ENCODE measurements at regions not wholly inside any gene's neighbourhood (a gene's known extent, or its start where the extent isn't known, plus 50 kb on each side); places are given as distances from the start of the nearest gene placed in this dataset.

DNA sequence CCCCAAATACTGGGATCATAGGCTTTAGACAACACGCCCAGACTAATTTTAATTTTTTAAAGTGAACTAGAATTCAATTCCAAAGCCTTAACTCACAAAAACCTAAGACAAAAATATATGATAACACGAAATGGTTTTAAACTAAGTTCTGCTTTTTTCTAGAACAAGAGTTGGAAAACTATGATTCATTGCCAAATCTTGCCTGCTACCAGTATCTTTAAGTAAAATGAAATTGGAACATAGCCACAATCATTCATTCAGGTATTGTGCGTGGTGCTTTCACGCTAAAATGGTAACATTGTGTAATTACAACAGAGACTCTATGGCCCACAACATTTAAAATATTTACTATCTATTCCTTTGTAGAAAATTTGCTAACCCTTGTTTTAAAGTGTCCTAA is 488.0 kb upstream of the ZNF385D start:
- no peak for DNase-seq (ENCODE audit: low read depth, low spot score)
- CTCF ChIA-PET: no interaction called here
- TF ChIP-seq CTCF (IDR thresholded peaks at IDR 0.05; ENCODE audit: insufficient read depth, low read length, missing control alignments): no peak
- POLR2A ChIA-PET: no interaction called here
- H3K4me3 ChIP-seq (ENCODE audit: low read depth, low read length): no peak overlapping the region

DNA sequence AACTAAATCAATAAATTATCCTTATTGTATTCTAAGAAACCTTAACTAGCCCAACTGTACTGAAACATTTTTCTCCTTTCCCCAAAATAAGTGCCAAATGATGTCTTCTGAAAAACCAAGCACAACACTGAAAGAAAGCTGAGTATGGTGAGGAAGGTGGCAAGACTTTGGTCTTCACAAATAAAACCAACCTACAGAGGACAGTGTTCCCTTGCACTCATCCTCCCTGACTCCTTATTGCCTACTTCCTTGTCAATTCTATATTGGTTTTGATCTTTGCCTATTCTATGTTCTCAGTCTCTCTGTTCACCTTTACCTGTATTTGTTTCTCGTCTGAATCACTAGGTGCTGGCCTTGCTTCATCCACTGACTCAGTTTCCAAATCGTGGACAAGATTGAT is 490.1 kb upstream of the ZNF385D start:
- POLR2A ChIA-PET: no interaction called here
- CTCF ChIA-PET: no interaction called here
- no peak for TF ChIP-seq CTCF (IDR thresholded peaks at IDR 0.05; ENCODE audit: insufficient read depth, low read length, missing control alignments)
- no peak for DNase-seq (ENCODE audit: low read depth, low spot score)
- no peak overlapping the region for H3K4me3 ChIP-seq (ENCODE audit: low read depth, low read length)

DNA sequence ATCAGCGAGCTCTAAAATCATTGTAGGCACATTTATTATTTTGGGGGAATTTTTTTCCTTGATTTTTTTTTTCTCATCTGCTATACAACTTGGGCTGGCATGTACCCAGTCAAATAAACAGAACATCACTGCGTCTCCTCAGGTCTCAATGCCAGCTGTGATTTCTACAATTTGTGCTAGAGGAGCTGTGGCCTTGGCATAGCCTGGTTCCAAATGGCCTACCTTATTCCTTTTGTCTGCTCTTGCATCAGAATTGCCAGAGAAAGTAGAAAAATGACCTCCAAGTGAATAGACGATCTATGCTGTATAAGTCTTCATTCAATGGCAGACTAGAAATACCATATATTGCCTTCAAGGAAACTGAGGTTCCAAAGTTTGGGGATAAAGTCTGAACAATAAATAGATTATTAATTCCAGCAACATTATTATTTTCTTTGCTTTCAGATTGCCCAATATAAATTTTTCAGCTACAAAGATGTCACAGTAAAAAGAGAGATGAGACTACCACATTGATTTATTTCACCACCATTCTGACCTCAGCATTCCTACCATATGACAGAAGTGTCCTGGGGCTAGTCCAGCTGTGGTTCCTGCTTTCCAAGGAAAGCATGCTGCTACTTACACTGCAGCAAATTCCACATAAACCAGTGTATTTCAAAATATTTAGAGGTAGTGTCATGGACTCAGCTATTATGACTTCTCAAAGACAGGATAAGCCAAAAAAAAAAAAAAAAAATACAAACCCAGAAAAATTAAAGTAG is 493.9 kb upstream of the ZNF385D start:
- H3K4me3 ChIP-seq (ENCODE audit: low read depth, low read length): no peak overlapping the region
- no peak for TF ChIP-seq CTCF (IDR thresholded peaks at IDR 0.05; ENCODE audit: insufficient read depth, low read length, missing control alignments)
- DNase-seq (ENCODE audit: low read depth, low spot score): no peak
- CTCF ChIA-PET: no interaction called here
- POLR2A ChIA-PET: no interaction called here

DNA sequence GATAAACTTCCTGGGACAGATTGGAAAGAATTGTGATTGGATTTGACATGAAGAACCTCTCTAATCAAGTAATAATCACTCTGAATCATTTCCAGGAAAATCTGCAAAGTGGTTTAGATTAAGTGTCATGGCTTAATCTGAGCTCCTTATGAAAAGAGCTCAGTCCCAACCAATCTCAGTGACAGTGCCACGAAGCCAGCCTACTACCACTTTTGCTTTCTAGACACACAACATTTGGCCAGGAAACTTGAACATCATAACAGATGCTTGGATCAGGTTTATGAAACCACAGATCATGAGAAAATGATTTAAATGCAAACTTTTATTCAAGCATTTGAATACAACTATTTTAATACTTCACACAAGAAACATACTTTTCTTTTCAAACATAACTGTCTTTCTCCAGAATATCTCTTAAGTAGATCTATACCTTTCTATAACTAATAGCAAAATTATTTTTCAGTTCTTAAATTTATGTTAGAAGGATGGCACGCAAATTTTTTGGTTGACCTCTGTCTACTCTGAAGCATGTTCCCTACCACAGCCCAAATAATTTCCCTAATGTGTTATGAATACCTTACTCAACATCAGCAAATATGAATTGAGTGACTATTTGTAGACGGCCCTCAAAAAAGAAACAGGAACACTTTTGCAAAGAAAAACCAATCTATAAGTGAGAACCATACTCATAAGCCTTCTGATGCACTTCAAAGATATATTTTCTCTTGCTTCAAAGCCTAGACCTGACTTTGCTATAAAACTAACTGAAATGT is 495.0 kb upstream of the ZNF385D start:
- no peak overlapping the region for H3K4me3 ChIP-seq (ENCODE audit: low read depth, low read length)
- no peak for DNase-seq (ENCODE audit: low read depth, low spot score)
- no peak for TF ChIP-seq CTCF (IDR thresholded peaks at IDR 0.05; ENCODE audit: insufficient read depth, low read length, missing control alignments)
- POLR2A ChIA-PET: no interaction called here
- CTCF ChIA-PET: no interaction called here

DNA sequence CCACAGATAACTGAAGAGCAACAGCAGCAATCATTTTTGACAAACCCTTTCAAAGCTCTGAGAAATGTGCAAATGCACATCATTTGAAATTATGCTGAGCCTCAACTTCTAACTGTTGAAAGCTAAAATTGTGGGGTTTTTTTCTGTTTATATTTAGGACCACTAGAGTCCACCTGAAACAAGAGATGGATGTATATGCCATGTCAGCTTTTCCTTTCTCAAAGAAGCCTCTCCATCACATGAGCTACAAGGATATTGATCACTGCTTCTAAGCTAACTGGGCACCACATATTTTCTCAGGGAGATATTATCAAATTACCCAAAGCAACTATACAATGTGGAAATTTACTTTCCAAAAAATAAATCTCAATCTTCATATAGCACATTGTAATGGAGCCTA is 498.6 kb upstream of the ZNF385D start:
- no peak for DNase-seq (ENCODE audit: low read depth, low spot score)
- POLR2A ChIA-PET: no interaction called here
- no peak for TF ChIP-seq CTCF (IDR thresholded peaks at IDR 0.05; ENCODE audit: insufficient read depth, low read length, missing control alignments)
- no peak overlapping the region for H3K4me3 ChIP-seq (ENCODE audit: low read depth, low read length)
- CTCF ChIA-PET: no interaction called here

DNA sequence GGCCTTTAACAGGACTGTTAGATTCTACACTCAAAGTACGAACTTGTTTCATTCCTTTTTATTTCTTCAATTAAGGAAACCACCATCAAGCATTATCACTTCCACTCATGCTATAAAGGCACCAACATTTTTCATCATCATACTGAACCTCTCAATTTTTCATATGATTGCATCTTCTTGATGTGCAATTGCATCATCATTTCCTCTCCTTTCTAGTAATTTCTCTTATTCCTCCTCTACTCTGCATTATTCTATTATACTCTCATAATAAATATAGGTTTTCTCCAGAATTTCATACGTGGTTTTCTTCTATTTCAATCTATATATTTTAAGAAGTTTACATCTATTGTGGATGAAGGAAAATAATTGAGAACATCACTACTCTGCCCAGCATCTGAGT is 506.2 kb upstream of the ZNF385D start:
- ChIA-PET CTCF (no interaction called here), POLR2A (no interaction called here)
- no peak for TF ChIP-seq CTCF (IDR thresholded peaks at IDR 0.05; ENCODE audit: insufficient read depth, low read length, missing control alignments)

More for the DNA sequence above, 506.2 kb upstream of the ZNF385D start:
- no peak overlapping the region for H3K4me3 ChIP-seq (ENCODE audit: low read depth, low read length)
- no peak for DNase-seq (ENCODE audit: low read depth, low spot score)
